ENCODE measurements at regions not wholly inside any gene's neighbourhood (a gene's known extent, or its start where the extent isn't known, plus 50 kb on each side); places are given as distances from the start of the nearest gene placed in this dataset.

- TF ChIP-seq CTCF (conservative IDR thresholded peaks at IDR 0.05) (no peak), ZFX (IDR thresholded peaks at IDR 0.05) (no peak)
Observed at GRCh38 chr3:194991338-194991654, 279.7 kb downstream of the XXYLT1 start.

Measured in C4-2B (cell line).